ENCODE measurements at regions not wholly inside any gene's neighbourhood (a gene's known extent, or its start where the extent isn't known, plus 50 kb on each side); places are given as distances from the start of the nearest gene placed in this dataset.

- Histone ChIP-seq H3K23ac (ENCODE audit: low read length) (no peak overlapping the region), H3K18ac (ENCODE audit: low read length) (no peak overlapping the region), H3K9ac (ENCODE audit: low read length) (no peak overlapping the region), H3K36me3 (ENCODE audit: control insufficient read depth in 1 of 2, insufficient read depth in 2 of 2, low read length in 2 of 2) (no peaks in the 10 kb centered on the region), H2AFZ (ENCODE audit: insufficient read depth, low read length, poor library complexity) (no peak overlapping the region), H4K12ac (ENCODE audit: low read depth, low read length) (no peak overlapping the region), H2AK5ac (ENCODE audit: low read length) (no peak overlapping the region), H2BK12ac (ENCODE audit: low read length) (no peak overlapping the region), H3K4ac (ENCODE audit: low read depth, low read length) (no peak overlapping the region), H2BK5ac (ENCODE audit: low read depth, low read length, poor library complexity) (no peak overlapping the region), H3K79me1 (ENCODE audit: low read length) (no peaks in the 10 kb centered on the region), H3K4me2 (ENCODE audit: low read length) (no peak overlapping the region), H3K27ac (ENCODE audit: low read depth, low read length) (no peak overlapping the region), H3K14ac (ENCODE audit: low read length) (no peak overlapping the region), H4K91ac (ENCODE audit: low read depth, low read length) (no peak overlapping the region), H3K9me3 (ENCODE audit: insufficient read depth, low read depth, low read length) (no peaks in the 10 kb centered on the region), H3K4me3 (ENCODE audit: low read depth, low read length) (no peak overlapping the region), H4K8ac (ENCODE audit: low read depth, low read length) (no peak overlapping the region), H2BK120ac (ENCODE audit: insufficient read depth, low read length, poor library complexity) (no peak overlapping the region), H3K79me2 (ENCODE audit: control insufficient read depth, insufficient read depth, low read length, poor library complexity) (no peaks in the 10 kb centered on the region), H3K4me1 (ENCODE audit: control insufficient read depth in 1 of 2, insufficient read depth in 2 of 2, low read length in 2 of 2) (no peaks in the 10 kb centered on the region), H3K27me3 (ENCODE audit: insufficient read depth, low read length) (no peaks in the 10 kb centered on the region)
- WGBS (ENCODE audit: extremely low coverage, insufficient coverage, insufficient read length): no CpG with 5 or more reads among the region's 1 CpG
- DNase-seq: no peak
Observed at GRCh38 chr15:34651997-34652725, 68.7 kb upstream of the GOLGA8B start.

GRCh38 chr15:34650177-34650576, 66.7 kb upstream of the GOLGA8B start:
- Histone ChIP-seq H4K91ac (ENCODE audit: low read depth, low read length) (no peak overlapping the region), H3K4ac (ENCODE audit: low read depth, low read length) (no peak overlapping the region), H2BK5ac (ENCODE audit: low read depth, low read length, poor library complexity) (no peak overlapping the region), H3K4me1 (ENCODE audit: control insufficient read depth in 1 of 2, insufficient read depth in 2 of 2, low read length in 2 of 2) (no peaks in the 10 kb centered on the region), H3K79me1 (ENCODE audit: low read length) (no peaks in the 10 kb centered on the region), H3K4me3 (ENCODE audit: low read depth, low read length) (no peak overlapping the region), H3K36me3 (ENCODE audit: control insufficient read depth in 1 of 2, insufficient read depth in 2 of 2, low read length in 2 of 2) (no peaks in the 10 kb centered on the region), H4K12ac (ENCODE audit: low read depth, low read length) (no peak overlapping the region), H4K8ac (ENCODE audit: low read depth, low read length) (no peak overlapping the region), H3K9ac (ENCODE audit: low read length) (no peak overlapping the region), H3K9me3 (ENCODE audit: insufficient read depth, low read depth, low read length) (no peaks in the 10 kb centered on the region), H3K14ac (ENCODE audit: low read length) (no peak overlapping the region), H3K18ac (ENCODE audit: low read length) (no peak overlapping the region), H3K79me2 (ENCODE audit: control insufficient read depth, insufficient read depth, low read length, poor library complexity) (no peaks in the 10 kb centered on the region), H3K23ac (ENCODE audit: low read length) (no peak overlapping the region), H3K27me3 (ENCODE audit: insufficient read depth, low read length) (no peaks in the 10 kb centered on the region), H3K27ac (ENCODE audit: low read depth, low read length) (no peak overlapping the region), H2BK12ac (ENCODE audit: low read length) (no peak overlapping the region), H2BK120ac (ENCODE audit: insufficient read depth, low read length, poor library complexity) (no peak overlapping the region), H2AFZ (ENCODE audit: insufficient read depth, low read length, poor library complexity) (no peak overlapping the region), H2AK5ac (ENCODE audit: low read length) (no peak overlapping the region), H3K4me2 (ENCODE audit: low read length) (no peak overlapping the region)
- DNase-seq: peak in 1 of 2 donors; percentile 6

- H3K9me3 ChIP-seq (ENCODE audit: insufficient read depth, low read depth, low read length): no peaks in the 10 kb centered on the region
- no peaks in the 10 kb centered on the region for H3K27me3 ChIP-seq (ENCODE audit: insufficient read depth, low read length)
- no peak overlapping the region for H4K12ac ChIP-seq (ENCODE audit: low read depth, low read length)
- WGBS (ENCODE audit: extremely low coverage, insufficient coverage, insufficient read length): no CpG with 5 or more reads among the region's 4 CpGs
- no peak overlapping the region for H3K14ac ChIP-seq (ENCODE audit: low read length)
- H3K79me1 ChIP-seq (ENCODE audit: low read length): no peaks in the 10 kb centered on the region
- H3K4me2 ChIP-seq (ENCODE audit: low read length): no peak overlapping the region
- H2AFZ ChIP-seq (ENCODE audit: insufficient read depth, low read length, poor library complexity): no peak overlapping the region
- H3K18ac ChIP-seq (ENCODE audit: low read length): no peak overlapping the region
- H4K8ac ChIP-seq (ENCODE audit: low read depth, low read length): no peak overlapping the region
- no peak overlapping the region for H2AK5ac ChIP-seq (ENCODE audit: low read length)
- H3K23ac ChIP-seq (ENCODE audit: low read length): no peak overlapping the region
- H3K36me3 ChIP-seq (ENCODE audit: control insufficient read depth in 1 of 2, insufficient read depth in 2 of 2, low read length in 2 of 2): no peaks in the 10 kb centered on the region
- no peak overlapping the region for H3K4me3 ChIP-seq (ENCODE audit: low read depth, low read length)
- no peak overlapping the region for H3K27ac ChIP-seq (ENCODE audit: low read depth, low read length)
- H3K4ac ChIP-seq (ENCODE audit: low read depth, low read length): no peak overlapping the region
- H2BK120ac ChIP-seq (ENCODE audit: insufficient read depth, low read length, poor library complexity): no peak overlapping the region
- no peak overlapping the region for H4K91ac ChIP-seq (ENCODE audit: low read depth, low read length)
- DNase-seq: no peak
- H2BK5ac ChIP-seq (ENCODE audit: low read depth, low read length, poor library complexity): no peak overlapping the region
- no peak overlapping the region for H2BK12ac ChIP-seq (ENCODE audit: low read length)
- H3K79me2 ChIP-seq (ENCODE audit: control insufficient read depth, insufficient read depth, low read length, poor library complexity): no peaks in the 10 kb centered on the region
- no peak overlapping the region for H3K9ac ChIP-seq (ENCODE audit: low read length)
- H3K4me1 ChIP-seq (ENCODE audit: control insufficient read depth in 1 of 2, insufficient read depth in 2 of 2, low read length in 2 of 2): no peaks in the 10 kb centered on the region
Observed at GRCh38 chr15:34648294-34648631, 64.8 kb upstream of the GOLGA8B start.

DNA sequence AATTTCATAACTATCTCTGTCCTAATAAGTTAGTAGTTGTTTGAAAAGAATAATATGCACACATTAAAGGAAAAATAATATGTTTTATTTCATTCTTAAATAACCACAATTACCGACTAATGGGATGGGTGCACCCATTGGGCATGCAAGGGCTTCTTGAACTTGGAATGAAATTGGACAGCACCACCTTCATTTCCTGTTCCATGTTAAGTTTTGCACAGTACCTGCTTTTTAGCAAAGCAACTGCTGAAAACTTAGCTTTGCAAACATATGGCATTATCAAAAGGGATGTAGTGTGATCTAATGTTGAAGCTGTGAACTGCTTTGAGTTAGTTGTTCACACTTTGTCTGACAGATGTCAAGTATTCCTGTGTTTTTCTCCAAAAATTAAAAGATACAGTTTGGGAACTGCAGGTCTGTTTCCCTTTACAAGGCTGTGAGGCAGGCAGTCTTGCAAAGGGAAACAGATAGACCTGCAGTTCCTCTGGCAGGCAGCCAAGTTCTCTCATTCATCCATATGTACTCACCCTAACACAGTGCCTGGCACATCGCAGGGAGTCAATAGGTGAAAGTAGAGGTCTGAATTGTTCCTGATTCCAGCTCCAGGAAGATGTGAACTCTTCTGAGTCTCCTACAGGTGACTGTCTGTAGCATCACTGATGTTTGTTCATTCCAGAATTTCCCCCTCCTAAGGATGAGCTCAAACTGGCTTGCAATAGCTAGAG, 64.3 kb upstream of the GOLGA8B start:
- no peaks in the 10 kb centered on the region for H3K4me1 ChIP-seq (ENCODE audit: control insufficient read depth in 1 of 2, insufficient read depth in 2 of 2, low read length in 2 of 2)
- no CpG with 5 or more reads among the region's 2 CpGs for WGBS (ENCODE audit: extremely low coverage, insufficient coverage, insufficient read length)
- H3K27ac ChIP-seq (ENCODE audit: low read depth, low read length): no peak overlapping the region
- H2BK12ac ChIP-seq (ENCODE audit: low read length): no peak overlapping the region
- H3K9me3 ChIP-seq (ENCODE audit: insufficient read depth, low read depth, low read length): no peaks in the 10 kb centered on the region
- no peak overlapping the region for H3K4ac ChIP-seq (ENCODE audit: low read depth, low read length)
- no peak overlapping the region for H3K4me3 ChIP-seq (ENCODE audit: low read depth, low read length)
- no peaks in the 10 kb centered on the region for H3K27me3 ChIP-seq (ENCODE audit: insufficient read depth, low read length)
- H4K12ac ChIP-seq (ENCODE audit: low read depth, low read length): no peak overlapping the region
- H3K4me2 ChIP-seq (ENCODE audit: low read length): no peak overlapping the region
- H3K79me1 ChIP-seq (ENCODE audit: low read length): no peaks in the 10 kb centered on the region
- no peak overlapping the region for H2AFZ ChIP-seq (ENCODE audit: insufficient read depth, low read length, poor library complexity)
- H3K14ac ChIP-seq (ENCODE audit: low read length): no peak overlapping the region
- H3K9ac ChIP-seq (ENCODE audit: low read length): peak overlapping the region; percentile 40
- no peak overlapping the region for H4K91ac ChIP-seq (ENCODE audit: low read depth, low read length)
- no peak overlapping the region for H2BK5ac ChIP-seq (ENCODE audit: low read depth, low read length, poor library complexity)
- no peaks in the 10 kb centered on the region for H3K36me3 ChIP-seq (ENCODE audit: control insufficient read depth in 1 of 2, insufficient read depth in 2 of 2, low read length in 2 of 2)
- no peaks in the 10 kb centered on the region for H3K79me2 ChIP-seq (ENCODE audit: control insufficient read depth, insufficient read depth, low read length, poor library complexity)
- no peak overlapping the region for H2AK5ac ChIP-seq (ENCODE audit: low read length)
- no peak overlapping the region for H3K23ac ChIP-seq (ENCODE audit: low read length)
- no peak overlapping the region for H2BK120ac ChIP-seq (ENCODE audit: insufficient read depth, low read length, poor library complexity)
- no peak overlapping the region for H3K18ac ChIP-seq (ENCODE audit: low read length)
- DNase-seq: no peak
- no peak overlapping the region for H4K8ac ChIP-seq (ENCODE audit: low read depth, low read length)
